ENCODE measurements at regions not wholly inside any gene's neighbourhood (a gene's known extent, or its start where the extent isn't known, plus 50 kb on each side); places are given as distances from the start of the nearest gene placed in this dataset.

DNA sequence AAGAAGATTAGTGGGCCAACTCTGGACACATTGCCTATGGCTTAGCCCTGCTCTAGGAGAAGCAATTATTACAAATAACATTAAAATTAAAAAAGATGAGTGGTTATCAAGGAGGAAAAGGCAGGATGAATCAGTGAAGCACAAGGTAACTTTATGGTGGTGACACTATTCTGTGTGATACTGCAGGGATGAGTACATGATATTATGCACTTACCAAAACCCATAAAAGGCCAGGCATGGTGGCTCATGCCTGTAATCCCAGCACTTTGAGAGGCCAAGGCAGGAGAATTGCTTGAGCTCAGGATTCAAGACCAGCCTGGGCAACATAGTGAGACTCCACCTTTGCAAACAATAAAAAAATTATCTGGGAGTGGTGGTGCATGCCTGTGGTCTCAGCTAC, 344.3 kb upstream of the CDIN1 start:
- TF ChIP-seq, protein P1, sequence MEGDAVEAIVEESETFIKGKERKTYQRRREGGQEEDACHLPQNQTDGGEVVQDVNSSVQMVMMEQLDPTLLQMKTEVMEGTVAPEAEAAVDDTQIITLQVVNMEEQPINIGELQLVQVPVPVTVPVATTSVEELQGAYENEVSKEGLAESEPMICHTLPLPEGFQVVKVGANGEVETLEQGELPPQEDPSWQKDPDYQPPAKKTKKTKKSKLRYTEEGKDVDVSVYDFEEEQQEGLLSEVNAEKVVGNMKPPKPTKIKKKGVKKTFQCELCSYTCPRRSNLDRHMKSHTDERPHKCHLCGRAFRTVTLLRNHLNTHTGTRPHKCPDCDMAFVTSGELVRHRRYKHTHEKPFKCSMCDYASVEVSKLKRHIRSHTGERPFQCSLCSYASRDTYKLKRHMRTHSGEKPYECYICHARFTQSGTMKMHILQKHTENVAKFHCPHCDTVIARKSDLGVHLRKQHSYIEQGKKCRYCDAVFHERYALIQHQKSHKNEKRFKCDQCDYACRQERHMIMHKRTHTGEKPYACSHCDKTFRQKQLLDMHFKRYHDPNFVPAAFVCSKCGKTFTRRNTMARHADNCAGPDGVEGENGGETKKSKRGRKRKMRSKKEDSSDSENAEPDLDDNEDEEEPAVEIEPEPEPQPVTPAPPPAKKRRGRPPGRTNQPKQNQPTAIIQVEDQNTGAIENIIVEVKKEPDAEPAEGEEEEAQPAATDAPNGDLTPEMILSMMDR (IDR thresholded peaks at IDR 0.05): no peak
- no peak for TF ChIP-seq ZFX (IDR thresholded peaks at IDR 0.05; ENCODE audit: borderline replicate concordance)

Data from 22Rv1 (cell line).